Activated naive CD8-positive, alpha-beta T cell (primary cell): ENCODE measurements at regions not wholly inside any gene's neighbourhood (a gene's known extent, or its start where the extent isn't known, plus 50 kb on each side); places are given as distances from the start of the nearest gene placed in this dataset.

Source experiments
- H3K27ac Mint-ChIP-seq: one replicate; pipeline ENCODE4 v1.8.0; 2021; ENCODE audit warnings: mixed read lengths
- H3K27me3 Mint-ChIP-seq: one replicate; pipeline ENCODE4 v1.8.0; 2021; ENCODE audit warnings: mixed read lengths
- H3K36me3 Mint-ChIP-seq: one replicate; pipeline ENCODE4 v1.8.0; 2021; ENCODE audit warnings: mixed read lengths
- H3K4me1 Mint-ChIP-seq: one replicate; pipeline ENCODE4 v1.8.0; 2021; ENCODE audit warnings: low read depth, mixed read lengths
- H3K4me3 Mint-ChIP-seq: one replicate; pipeline ENCODE4 v1.8.0; 2021; ENCODE audit warnings: mild to moderate bottlenecking, mixed read lengths
- H3K9me3 Mint-ChIP-seq: one replicate; pipeline ENCODE4 v1.8.0; 2021; ENCODE audit warnings: low read depth, mixed read lengths

DNA sequence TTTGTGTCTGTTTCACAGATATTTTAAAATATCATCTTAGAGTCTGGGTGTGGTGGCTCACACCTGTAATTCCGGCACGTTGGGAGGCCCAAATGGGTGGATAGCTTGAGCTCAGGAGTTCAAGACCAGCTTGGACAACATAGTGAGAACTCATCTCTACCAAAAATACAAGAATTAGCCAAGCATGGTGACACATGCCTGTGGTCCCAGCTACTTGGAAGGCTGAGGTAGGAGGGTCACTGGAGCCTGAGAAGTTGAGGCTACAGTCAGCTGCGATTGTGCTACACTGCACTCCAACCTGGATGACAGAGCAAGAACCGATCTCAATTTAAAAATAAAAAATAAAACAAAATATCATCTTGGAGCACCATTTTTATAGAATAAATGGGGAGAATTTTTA lies 1247.6 kb upstream of the MIR17HG start:
- Mint-ChIP-seq H3K4me3 (no peak overlapping the region), H3K27ac (no peak overlapping the region), H3K36me3 (no peaks in the 10 kb centered on the region), H3K4me1 (no peaks in the 10 kb centered on the region), H3K27me3 (no peaks in the 10 kb centered on the region), H3K9me3 (peaks cover 17% of the 10 kb centered on the region)

DNA sequence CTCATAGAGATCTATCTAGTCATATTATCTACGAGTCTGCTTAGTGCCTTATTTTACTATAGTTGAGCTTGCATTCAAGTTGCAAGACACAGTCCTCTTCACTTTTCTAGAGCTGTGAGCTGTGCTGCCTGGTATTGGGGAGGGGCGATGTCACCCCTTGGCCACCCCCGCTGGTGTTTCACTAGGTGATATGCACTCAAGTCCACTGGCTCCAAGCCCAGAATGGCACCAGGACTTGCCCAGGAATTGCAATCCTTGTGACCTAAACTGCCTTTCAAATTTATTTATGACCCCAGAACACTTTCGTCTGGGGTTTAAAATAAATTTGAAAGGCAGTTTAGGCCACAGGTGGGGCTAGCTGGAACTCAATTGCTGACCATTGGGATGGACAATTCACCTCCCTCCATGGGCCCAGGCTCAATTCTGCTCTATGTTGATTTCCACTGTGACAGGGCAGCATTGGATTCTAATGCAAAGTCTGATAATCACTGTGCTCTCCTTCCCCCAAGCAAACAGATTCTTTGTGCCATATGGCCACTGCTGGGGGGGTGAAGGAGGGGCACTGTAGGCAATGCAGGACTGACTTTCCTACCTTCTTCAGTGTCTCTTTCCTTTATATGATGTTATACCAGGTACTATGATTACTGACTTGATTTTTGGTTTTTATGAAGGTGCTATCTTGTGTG lies 1244.2 kb upstream of the MIR17HG start:
- Mint-ChIP-seq H3K4me1 (no peaks in the 10 kb centered on the region), H3K27me3 (no peaks in the 10 kb centered on the region), H3K27ac (no peak overlapping the region), H3K4me3 (no peak overlapping the region), H3K36me3 (no peaks in the 10 kb centered on the region), H3K9me3 (peaks cover 17% of the 10 kb centered on the region)

DNA sequence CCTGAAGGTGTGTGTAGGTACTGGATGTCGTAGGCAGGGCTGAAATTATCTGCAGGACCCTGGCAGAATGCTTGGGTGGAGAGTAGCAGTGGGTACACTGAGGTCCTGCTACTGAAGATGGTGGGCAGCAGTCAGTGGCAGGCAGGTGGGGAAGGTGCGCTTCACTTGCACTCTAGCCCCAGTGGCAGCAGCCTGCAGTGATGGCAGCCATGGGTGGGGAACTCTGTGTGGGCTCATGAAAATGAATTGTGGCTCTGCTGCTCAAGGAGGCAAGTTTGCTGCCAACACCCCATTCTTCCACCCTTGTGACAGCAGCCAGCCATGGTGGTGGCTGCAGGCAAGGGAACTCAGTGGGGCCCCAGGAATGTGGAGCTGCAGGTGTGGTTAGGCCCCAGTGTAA lies 1242.7 kb upstream of the MIR17HG start:
- no peaks in the 10 kb centered on the region for H3K36me3 Mint-ChIP-seq
- no peaks in the 10 kb centered on the region for H3K27me3 Mint-ChIP-seq
- peaks cover 17% of the 10 kb centered on the region for H3K9me3 Mint-ChIP-seq
- H3K4me3 Mint-ChIP-seq = no peak overlapping the region
- H3K27ac Mint-ChIP-seq = no peak overlapping the region
- no peaks in the 10 kb centered on the region for H3K4me1 Mint-ChIP-seq

DNA sequence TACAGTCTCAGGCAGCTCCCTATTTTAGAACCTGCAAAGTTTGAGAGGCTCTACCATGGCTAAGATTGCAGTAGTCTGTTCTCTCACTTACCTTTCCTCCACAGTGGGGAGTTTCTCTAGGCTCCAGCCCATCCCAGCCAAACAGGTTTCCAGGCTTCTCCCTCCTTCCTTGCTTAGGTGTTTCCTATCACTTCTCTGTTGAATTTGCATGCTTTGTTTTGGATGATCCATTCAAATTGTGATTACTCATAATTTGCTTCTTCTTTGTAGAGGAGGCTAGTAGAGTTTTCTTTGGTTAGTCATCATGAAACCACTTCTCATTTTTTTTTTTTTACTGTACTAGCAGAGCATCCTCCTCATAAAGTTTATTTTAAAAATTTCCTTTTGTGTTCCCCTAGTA lies 1242.2 kb upstream of the MIR17HG start:
- H3K27me3 Mint-ChIP-seq = no peaks in the 10 kb centered on the region
- H3K27ac Mint-ChIP-seq = no peak overlapping the region
- H3K4me1 Mint-ChIP-seq = no peaks in the 10 kb centered on the region
- no peaks in the 10 kb centered on the region for H3K36me3 Mint-ChIP-seq
- no peak overlapping the region for H3K4me3 Mint-ChIP-seq
- H3K9me3 Mint-ChIP-seq = peaks cover 17% of the 10 kb centered on the region

DNA sequence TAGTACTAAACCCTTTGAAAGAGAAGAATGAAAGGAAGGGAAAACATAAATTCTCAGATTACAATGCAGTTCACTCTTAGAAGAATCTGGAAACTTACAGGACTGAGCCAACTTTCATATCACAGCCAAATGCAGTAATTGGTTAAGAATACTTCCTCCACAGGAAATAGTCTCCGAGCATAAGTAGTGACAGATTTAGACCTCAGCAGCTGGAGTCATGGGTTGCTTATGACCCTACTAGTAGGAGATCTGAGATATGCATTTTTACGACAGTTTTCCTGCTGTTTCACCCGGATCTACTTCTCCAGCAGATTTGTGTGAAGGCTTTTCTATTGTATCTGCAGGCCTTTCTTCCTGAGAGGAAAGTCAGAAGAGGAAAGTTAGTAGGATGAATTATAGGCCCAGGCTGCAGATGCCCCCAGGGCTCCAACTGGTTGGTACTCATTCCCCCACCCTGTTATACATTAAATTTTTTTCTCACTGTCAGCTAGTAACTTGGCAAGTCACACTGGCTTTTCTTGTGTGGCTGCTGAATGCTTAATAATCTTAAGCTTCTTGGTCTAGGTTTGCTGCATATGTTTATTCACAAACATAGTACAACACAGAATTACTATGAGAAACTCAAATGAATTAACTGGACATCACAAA lies 1241.5 kb upstream of the MIR17HG start:
- no peak overlapping the region for H3K4me3 Mint-ChIP-seq
- no peaks in the 10 kb centered on the region for H3K36me3 Mint-ChIP-seq
- H3K27ac Mint-ChIP-seq = no peak overlapping the region
- H3K27me3 Mint-ChIP-seq = no peaks in the 10 kb centered on the region
- no peaks in the 10 kb centered on the region for H3K4me1 Mint-ChIP-seq
- H3K9me3 Mint-ChIP-seq = peaks cover 15% of the 10 kb centered on the region

DNA sequence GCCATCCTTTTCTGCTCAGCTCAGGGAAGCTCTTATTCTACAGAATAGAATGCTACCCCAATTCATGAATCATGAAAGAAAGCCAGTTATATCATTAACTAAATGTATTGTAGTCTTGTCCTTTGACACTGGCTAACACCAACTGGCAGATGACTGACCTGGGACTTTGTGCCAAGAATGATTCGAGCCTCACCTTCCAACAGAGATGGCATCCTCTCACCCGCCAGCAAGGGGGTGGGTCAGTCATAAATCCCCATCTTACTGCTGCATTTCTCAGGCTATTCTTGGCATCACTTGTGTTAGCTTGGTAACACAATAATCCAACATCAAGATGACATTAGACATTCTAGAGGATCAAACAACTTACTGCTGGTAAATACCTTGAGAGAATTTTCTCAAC lies 1239.8 kb upstream of the MIR17HG start:
- Mint-ChIP-seq H3K4me1 (no peaks in the 10 kb centered on the region), H3K36me3 (no peaks in the 10 kb centered on the region), H3K27me3 (no peaks in the 10 kb centered on the region), H3K27ac (no peak overlapping the region), H3K4me3 (no peak overlapping the region), H3K9me3 (peaks cover 6% of the 10 kb centered on the region)

DNA sequence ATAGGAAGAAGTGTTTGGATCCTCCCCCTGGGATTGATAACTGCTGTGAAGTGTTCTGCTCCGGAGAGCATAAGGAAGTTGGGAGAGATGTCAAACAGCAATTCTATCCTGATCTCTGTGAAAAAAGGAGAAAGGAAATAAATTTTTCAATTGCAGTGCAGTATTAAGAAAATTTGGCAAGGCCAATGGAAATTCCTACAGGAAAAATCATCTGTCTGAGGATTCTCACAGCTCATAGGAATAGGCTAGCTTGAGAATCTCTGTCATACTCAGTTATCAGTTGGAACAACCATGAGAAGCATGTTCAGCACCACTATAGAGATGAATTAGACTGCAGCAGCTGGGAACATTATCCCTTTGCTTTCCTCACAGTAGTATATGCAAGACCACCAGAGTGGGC lies 1238.9 kb upstream of the MIR17HG start:
- H3K27ac Mint-ChIP-seq = no peak overlapping the region
- no peaks in the 10 kb centered on the region for H3K27me3 Mint-ChIP-seq
- H3K4me1 Mint-ChIP-seq = no peaks in the 10 kb centered on the region
- H3K4me3 Mint-ChIP-seq = no peak overlapping the region
- H3K9me3 Mint-ChIP-seq = peaks cover 4% of the 10 kb centered on the region
- H3K36me3 Mint-ChIP-seq = no peaks in the 10 kb centered on the region

DNA sequence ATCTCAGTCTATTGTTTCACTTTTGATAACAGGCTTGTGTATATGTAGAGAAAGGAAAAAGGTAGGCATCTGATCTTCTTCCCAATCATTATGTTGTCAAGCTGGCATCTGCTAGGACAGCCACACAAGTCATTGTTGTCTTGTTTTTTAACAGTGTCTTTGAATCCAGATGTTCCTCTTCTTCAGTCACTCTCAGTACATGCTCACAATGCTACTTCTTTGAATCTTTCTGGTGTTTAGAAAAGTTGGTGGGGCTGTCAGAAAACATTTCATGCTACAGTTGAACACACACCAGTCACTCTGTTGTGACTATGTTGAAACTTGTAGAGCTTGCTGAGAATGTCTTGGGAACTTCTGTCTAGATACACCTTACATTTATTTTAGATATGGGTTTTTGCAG lies 1231.4 kb upstream of the MIR17HG start:
- H3K27me3 Mint-ChIP-seq = no peaks in the 10 kb centered on the region
- no peaks in the 10 kb centered on the region for H3K36me3 Mint-ChIP-seq
- no peaks in the 10 kb centered on the region for H3K4me1 Mint-ChIP-seq
- H3K4me3 Mint-ChIP-seq = no peak overlapping the region
- H3K27ac Mint-ChIP-seq = no peak overlapping the region
- H3K9me3 Mint-ChIP-seq = peaks cover 10% of the 10 kb centered on the region

DNA sequence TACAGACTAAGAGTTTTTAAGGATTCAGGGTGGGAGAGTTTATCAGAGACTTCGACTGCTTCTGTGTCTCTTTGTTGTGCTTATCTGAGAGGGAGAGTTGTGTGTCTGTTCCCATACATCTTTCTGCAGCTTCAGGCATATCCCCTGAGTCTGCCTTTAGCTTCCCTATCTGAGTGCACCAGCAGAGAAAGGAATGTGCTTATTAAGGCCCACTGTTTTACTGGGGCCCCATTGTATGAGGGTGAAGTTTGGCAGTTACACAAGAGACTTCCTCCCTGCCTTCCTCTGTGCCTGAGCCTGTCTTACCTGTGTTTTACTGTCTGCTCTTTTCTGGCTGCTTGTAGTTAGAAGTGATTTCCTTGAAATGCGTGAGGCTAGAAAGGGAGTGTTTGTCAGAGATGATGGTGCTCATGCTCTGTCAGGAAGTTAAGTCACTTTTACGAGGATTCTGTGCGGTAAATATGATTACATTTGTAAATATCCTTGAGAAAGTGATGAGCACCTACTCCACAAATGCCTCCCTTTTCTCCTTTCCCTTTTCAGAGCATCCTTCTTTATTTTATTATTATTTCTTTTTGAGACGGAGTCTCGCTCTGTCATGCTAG lies 1228.9 kb upstream of the MIR17HG start:
- H3K27ac Mint-ChIP-seq = no peak overlapping the region
- no peaks in the 10 kb centered on the region for H3K27me3 Mint-ChIP-seq
- no peaks in the 10 kb centered on the region for H3K4me1 Mint-ChIP-seq
- no peak overlapping the region for H3K4me3 Mint-ChIP-seq
- peaks cover 10% of the 10 kb centered on the region for H3K9me3 Mint-ChIP-seq
- H3K36me3 Mint-ChIP-seq = no peaks in the 10 kb centered on the region

DNA sequence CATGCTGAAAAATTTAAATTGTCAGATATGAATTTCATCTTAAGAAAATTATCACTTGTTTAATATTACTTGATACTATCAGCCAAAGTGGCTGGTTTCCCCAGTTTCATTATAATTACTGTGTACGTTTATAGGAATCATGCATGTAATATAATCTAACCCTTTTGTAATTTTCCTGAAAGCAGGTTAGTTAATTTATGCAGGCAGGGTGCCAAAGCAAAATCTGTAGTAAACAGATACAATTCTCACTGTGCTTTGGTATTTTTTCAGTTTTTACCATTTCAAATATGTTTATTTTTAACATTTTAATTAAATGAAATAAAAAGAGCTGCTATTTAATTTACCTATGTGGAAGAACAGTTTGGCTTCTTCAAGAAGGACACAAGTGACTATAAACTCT lies 1227.5 kb upstream of the MIR17HG start:
- H3K9me3 Mint-ChIP-seq = peaks cover 10% of the 10 kb centered on the region
- H3K4me1 Mint-ChIP-seq = no peaks in the 10 kb centered on the region
- H3K4me3 Mint-ChIP-seq = no peak overlapping the region
- H3K27ac Mint-ChIP-seq = no peak overlapping the region
- H3K27me3 Mint-ChIP-seq = no peaks in the 10 kb centered on the region
- H3K36me3 Mint-ChIP-seq = no peaks in the 10 kb centered on the region

DNA sequence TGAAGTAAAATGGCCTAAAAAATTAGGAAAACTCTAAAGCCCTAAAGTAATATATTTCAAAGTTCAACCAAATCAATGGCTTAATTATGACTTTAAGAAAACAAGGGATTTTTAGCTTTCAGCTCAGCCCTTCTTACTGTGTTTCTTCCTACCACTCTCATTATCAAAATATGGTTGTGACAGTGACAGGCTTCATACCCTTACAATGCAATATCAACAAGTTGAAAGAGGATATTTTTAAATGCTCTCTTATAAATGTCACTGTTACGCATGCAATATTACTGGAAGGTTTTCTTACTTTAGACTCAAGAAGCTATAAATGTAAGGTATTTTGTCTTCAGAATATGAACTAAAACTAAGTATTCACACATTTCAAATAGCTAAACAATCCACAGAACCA lies 1225.7 kb upstream of the MIR17HG start:
- no peak overlapping the region for H3K27ac Mint-ChIP-seq
- no peaks in the 10 kb centered on the region for H3K4me1 Mint-ChIP-seq
- H3K27me3 Mint-ChIP-seq = no peaks in the 10 kb centered on the region
- peaks cover 8% of the 10 kb centered on the region for H3K9me3 Mint-ChIP-seq
- H3K36me3 Mint-ChIP-seq = no peaks in the 10 kb centered on the region
- no peak overlapping the region for H3K4me3 Mint-ChIP-seq

DNA sequence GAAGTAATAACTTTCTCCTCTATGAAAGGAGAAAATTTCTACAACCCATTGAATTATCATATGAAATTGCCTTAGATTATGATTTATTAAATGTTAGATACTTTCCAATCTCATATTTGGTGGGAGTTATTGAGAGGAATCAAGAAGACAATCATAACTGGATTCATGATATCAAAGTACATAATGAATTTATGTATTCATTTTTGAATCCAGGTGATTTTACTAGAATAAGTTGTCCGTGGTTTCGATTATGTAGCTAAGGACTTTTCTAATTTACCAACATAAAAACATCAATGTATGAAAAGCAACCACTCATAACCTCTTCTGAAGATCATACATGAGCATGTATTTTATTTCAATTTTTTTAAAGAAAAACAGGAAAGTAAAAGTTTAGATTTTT lies 1225.0 kb upstream of the MIR17HG start:
- Mint-ChIP-seq H3K4me3 (no peak overlapping the region), H3K27ac (no peak overlapping the region), H3K9me3 (peaks cover 12% of the 10 kb centered on the region), H3K4me1 (no peaks in the 10 kb centered on the region), H3K27me3 (no peaks in the 10 kb centered on the region), H3K36me3 (no peaks in the 10 kb centered on the region)

DNA sequence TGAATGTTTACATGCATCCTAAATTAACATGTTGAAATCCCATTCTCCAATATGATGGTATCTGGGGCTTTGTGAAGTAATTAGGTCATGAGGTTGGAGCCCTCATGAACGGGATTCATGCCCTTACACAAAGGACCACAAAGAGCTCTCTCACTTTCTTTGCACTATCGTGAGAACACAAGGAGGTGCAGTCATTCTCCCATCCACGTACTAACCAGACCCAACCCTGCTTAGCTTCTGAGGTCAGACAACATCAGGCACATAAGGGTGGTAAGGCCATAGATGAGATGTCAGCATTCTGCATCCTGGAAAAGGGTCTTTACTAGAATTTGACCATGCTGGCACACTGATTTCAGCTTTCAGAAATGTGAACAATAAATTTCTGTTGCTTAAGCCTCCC lies 1211.9 kb upstream of the MIR17HG start:
- H3K36me3 Mint-ChIP-seq = no peaks in the 10 kb centered on the region
- H3K27ac Mint-ChIP-seq = no peak overlapping the region
- peaks cover 20% of the 10 kb centered on the region for H3K9me3 Mint-ChIP-seq
- H3K27me3 Mint-ChIP-seq = no peaks in the 10 kb centered on the region
- no peak overlapping the region for H3K4me3 Mint-ChIP-seq
- H3K4me1 Mint-ChIP-seq = no peaks in the 10 kb centered on the region

DNA sequence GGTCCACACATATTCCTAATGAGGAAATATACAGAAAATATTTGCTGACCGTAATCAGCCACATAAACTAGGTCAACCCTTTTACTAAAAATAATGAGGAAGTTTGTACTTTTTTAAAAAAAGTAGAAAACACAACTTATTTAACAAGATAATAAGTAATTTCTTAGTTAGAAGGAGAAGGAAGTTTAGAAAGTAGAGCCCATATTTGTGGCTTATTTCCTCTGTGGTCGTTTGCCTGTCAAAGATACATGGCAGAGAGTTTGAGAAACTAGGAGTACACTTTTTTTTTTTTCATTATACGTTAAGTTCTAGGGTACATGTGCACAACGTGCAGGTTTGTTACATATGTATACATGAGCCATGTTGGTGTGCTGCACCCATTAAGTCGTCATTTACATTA lies 1205.2 kb upstream of the MIR17HG start:
- no peaks in the 10 kb centered on the region for H3K4me1 Mint-ChIP-seq
- no peaks in the 10 kb centered on the region for H3K27me3 Mint-ChIP-seq
- no peak overlapping the region for H3K4me3 Mint-ChIP-seq
- no peaks in the 10 kb centered on the region for H3K36me3 Mint-ChIP-seq
- H3K9me3 Mint-ChIP-seq = peaks cover 13% of the 10 kb centered on the region
- H3K27ac Mint-ChIP-seq = no peak overlapping the region

DNA sequence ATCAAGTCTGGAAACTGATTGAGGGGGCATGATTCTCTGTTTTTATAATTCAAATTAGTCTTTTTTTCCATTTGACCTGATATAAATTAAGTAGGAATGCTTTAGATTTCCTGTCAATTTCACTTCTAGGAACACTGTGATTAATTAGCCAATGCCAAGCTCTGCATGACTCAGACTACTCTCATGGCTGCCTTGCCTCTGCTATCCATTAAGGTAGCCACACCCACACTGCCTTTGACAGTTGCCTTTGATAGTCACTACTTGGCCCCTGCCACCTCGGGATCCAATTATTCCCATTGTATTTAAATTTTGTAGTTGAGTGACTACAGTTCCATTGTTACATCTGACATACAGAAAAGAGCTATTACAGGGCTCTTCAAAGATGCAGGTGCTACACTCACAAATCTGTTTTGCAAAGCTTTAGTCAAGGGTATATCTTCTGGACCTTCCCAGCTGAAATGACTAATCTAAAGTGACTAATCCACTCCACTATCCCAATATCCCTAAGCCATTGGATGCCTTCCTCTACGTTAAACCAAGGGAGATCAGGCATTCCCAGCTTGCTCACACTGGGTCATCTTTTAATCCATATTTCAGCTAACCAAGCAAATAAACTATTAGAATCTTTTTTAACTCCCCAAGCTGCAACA lies 1193.1 kb upstream of the MIR17HG start:
- H3K4me3 Mint-ChIP-seq = no peak overlapping the region

More for the DNA sequence above, 1193.1 kb upstream of the MIR17HG start:
- no peaks in the 10 kb centered on the region for H3K36me3 Mint-ChIP-seq
- no peaks in the 10 kb centered on the region for H3K27me3 Mint-ChIP-seq
- no peak overlapping the region for H3K27ac Mint-ChIP-seq
- no peaks in the 10 kb centered on the region for H3K4me1 Mint-ChIP-seq
- H3K9me3 Mint-ChIP-seq = peaks cover 8% of the 10 kb centered on the region
